GM21619 (cell line): ENCODE measurements at regions not wholly inside any gene's neighbourhood (a gene's known extent, or its start where the extent isn't known, plus 50 kb on each side); places are given as distances from the start of the nearest gene placed in this dataset.
"Not testable (repeated sequence)": the region's sequence is repeated elsewhere in the genome, so short reads cannot be mapped to it uniquely, and the experiment has no call there.

Experiments used
- ATAC-seq: cut with Tn5 transposase; IDR thresholded peaks from one replicate; pipeline ENCODE4 v1.9.1; 2021; ENCODE audit not compliant: unreplicated experiment

GRCh38 chr1:187689129-187689528, 860.4 kb downstream of the PLA2G4A start:
- ATAC-seq: no peak

GRCh38 chr1:187691439-187691838, 862.7 kb downstream of the PLA2G4A start:
- ATAC-seq: no peak

- no peak for ATAC-seq
These were observed 864.0 kb downstream of the PLA2G4A start for GRCh38 chr1:187692799-187693198.

GRCh38 chr1:187696073-187696472, 867.3 kb downstream of the PLA2G4A start:
- no peak for ATAC-seq

GRCh38 chr1:187703138-187704130, 874.7 kb downstream of the PLA2G4A start:
- ATAC-seq: not testable (repeated sequence)

GRCh38 chr1:187714470-187714869, 885.7 kb downstream of the PLA2G4A start:
- no peak for ATAC-seq

GRCh38 chr1:187715483-187715882, 886.7 kb downstream of the PLA2G4A start:
- ATAC-seq: no peak

- ATAC-seq: no peak
These were observed 887.4 kb downstream of the PLA2G4A start for GRCh38 chr1:187716160-187716559.

GRCh38 chr1:187718527-187718926, 889.8 kb downstream of the PLA2G4A start:
- ATAC-seq: no peak

GRCh38 chr1:187721216-187721615, 892.5 kb downstream of the PLA2G4A start:
- no peak for ATAC-seq

- no peak for ATAC-seq
These were observed 896.5 kb downstream of the PLA2G4A start for GRCh38 chr1:187725216-187725615.

GRCh38 chr1:187733232-187733631, 904.5 kb downstream of the PLA2G4A start:
- no peak for ATAC-seq

GRCh38 chr1:187734427-187734826, 905.7 kb downstream of the PLA2G4A start:
- ATAC-seq: no peak

GRCh38 chr1:187744665-187745064, 915.9 kb downstream of the PLA2G4A start:
- ATAC-seq: peak; percentile 82

- no peak for ATAC-seq
These were observed 926.8 kb downstream of the PLA2G4A start for GRCh38 chr1:187755536-187755935.

GRCh38 chr1:187756684-187757083, 927.9 kb downstream of the PLA2G4A start:
- ATAC-seq: not testable (repeated sequence)

- ATAC-seq: no peak
These were observed 931.1 kb downstream of the PLA2G4A start for GRCh38 chr1:187759825-187760333.

GRCh38 chr1:187762118-187762517, 933.4 kb downstream of the PLA2G4A start:
- ATAC-seq: no peak

GRCh38 chr1:187763465-187763864, 934.7 kb downstream of the PLA2G4A start:
- no peak for ATAC-seq

GRCh38 chr1:187763976-187764375, 935.2 kb downstream of the PLA2G4A start:
- ATAC-seq: no peak

- ATAC-seq: no peak
These were observed 942.6 kb downstream of the PLA2G4A start for GRCh38 chr1:187771396-187771795.

- ATAC-seq: no peak
These were observed 944.4 kb downstream of the PLA2G4A start for GRCh38 chr1:187773168-187773567.
